Adrenal gland (tissue), 5 donors: ENCODE measurements at regions not wholly inside any gene's neighbourhood (a gene's known extent, or its start where the extent isn't known, plus 50 kb on each side); places are given as distances from the start of the nearest gene placed in this dataset.

Experiments used
- POLR2A ChIP-seq, 2 donors: fragments of 450-650 bp; IDR thresholded peaks; one replicate each; pipeline ENCODE4 v1.6.1; 2017; ENCODE audit warnings: antibody characterized with exemption in 2 of 2, mild to moderate bottlenecking in 2 of 2, moderate library complexity in 1 of 2
- TF ChIP-seq, protein P1 (sequence below), 6 experiments: fragments of 450-650 bp in 4 of 6; fragments of 200-600 bp in 2 of 6; sonication (generic) in 1 of 6; IDR thresholded peaks; 1 replicate in 5 of 6; 2 replicates in 1 of 6; pipeline versions ENCODE4 v1.5.1 to v1.8.0; 2016 to 2021; ENCODE audit warnings: antibody characterized with exemption in 6 of 6, mild to moderate bottlenecking in 2 of 6, moderate library complexity in 1 of 6
- donor health status: DM: no; HTN: no; CAD: no.

DNA sequence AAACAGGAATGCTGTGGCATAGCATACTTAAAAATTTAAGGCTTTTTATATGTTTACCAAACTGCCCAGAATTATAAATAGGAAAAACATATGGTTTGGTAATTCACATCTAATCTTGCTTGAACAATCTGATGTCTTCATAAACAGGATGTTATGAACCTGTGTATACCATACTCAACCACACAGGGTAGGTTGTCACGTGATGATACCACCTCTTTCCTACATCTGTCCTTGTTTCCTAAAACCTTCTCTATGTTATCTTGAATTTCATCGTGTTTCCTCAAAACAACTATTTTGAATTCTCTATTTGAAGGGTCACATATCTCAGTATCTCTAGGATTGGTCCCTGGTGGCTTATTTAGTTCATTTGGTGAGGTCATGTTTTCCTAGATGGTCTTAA lies 631.0 kb upstream of the PKN2 start:
- TF ChIP-seq, protein P1, sequence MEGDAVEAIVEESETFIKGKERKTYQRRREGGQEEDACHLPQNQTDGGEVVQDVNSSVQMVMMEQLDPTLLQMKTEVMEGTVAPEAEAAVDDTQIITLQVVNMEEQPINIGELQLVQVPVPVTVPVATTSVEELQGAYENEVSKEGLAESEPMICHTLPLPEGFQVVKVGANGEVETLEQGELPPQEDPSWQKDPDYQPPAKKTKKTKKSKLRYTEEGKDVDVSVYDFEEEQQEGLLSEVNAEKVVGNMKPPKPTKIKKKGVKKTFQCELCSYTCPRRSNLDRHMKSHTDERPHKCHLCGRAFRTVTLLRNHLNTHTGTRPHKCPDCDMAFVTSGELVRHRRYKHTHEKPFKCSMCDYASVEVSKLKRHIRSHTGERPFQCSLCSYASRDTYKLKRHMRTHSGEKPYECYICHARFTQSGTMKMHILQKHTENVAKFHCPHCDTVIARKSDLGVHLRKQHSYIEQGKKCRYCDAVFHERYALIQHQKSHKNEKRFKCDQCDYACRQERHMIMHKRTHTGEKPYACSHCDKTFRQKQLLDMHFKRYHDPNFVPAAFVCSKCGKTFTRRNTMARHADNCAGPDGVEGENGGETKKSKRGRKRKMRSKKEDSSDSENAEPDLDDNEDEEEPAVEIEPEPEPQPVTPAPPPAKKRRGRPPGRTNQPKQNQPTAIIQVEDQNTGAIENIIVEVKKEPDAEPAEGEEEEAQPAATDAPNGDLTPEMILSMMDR (IDR thresholded peaks at IDR 0.05) = no peak
- no peak for TF ChIP-seq POLR2A (IDR thresholded peaks at IDR 0.05)
